ENCODE measurements at regions not wholly inside any gene's neighbourhood (a gene's known extent, or its start where the extent isn't known, plus 50 kb on each side); places are given as distances from the start of the nearest gene placed in this dataset.
A peak's percentile ranks its signal among the peaks of the same experiment; 100 is the strongest.

DNA sequence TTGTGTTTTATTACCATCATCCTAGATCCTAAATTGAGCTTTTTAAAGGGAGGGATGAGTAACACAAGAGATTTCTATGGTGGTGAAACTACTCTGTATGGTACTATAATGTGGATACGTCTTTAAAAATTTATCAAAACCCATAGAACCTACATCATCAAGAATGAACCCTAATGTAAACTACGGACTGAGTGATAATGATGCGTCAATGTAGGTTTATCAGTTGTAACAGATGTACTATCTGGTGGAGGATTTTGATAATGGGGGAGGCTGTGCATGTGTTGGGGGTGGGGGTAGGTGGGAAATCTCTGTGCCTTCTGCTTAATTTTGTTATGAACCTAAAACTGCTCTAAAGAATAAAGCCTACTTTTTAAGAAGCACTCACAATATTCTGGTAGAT lies 724.1 kb upstream of the SOX9 start:
- no peak for DNase-seq (ENCODE audit: low read depth)

DNA sequence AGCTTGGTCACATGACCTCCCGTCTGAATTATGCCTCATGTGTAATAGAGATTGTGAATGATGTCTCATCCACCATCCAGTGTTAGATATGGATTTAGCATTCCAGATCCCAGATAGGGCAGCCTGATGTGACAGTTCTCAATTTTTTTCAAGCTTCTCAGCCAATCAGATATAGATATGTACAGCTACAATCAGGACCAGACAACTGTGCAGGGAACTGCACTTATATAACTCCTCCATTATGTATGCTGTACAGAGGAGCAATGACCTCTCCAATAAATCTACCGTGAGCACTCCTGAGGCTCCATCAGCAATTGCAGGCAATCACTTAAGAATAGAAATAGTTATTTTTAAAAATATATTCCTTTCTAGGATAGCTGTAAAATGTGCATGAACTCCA lies 722.8 kb upstream of the SOX9 start:
- no peak for DNase-seq (ENCODE audit: low read depth)

DNA sequence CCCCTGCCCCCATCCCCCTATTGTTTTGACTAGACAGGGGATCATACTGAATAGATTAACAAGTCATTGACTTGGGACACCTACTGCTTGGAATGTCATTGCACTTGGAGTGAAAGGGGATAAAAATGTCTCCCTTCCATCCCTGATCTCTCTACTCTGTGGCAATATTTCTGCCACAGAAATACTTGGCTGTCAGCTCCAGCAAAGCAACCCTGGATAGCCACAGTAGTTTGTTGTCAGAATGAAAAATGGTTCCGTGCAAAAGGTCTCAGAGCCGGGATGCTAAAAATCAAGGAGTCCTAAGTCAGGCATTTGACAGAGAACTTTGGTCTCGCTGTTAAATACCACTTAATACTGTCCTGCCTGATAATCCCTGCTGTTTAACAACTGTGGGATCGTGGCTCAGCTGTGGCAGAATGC lies 722.0 kb upstream of the SOX9 start:
- no peak for DNase-seq (ENCODE audit: low read depth)

GRCh38 chr17:71399221-71399620 lies 721.6 kb upstream of the SOX9 start:
- no peak for DNase-seq (ENCODE audit: low read depth)

DNA sequence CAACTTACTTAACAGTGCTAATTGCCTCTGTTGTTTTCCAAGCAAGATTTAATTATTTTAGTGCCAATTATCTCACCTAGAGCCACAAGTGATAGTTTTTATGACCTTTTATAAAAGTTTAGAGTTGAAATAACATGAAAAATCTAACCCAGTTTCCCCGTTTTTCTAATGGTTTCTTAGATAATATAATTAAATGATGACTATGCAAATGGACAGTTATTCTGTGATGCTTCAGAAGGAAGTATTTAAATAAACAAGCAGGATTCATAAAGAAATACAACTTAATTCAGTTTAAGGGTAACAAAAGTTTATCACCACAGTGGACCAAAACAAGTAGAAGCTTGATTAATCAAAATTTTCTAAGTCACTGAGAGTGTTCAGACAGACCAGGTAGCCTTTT lies 721.2 kb upstream of the SOX9 start:
- no peak for DNase-seq (ENCODE audit: low read depth)

GRCh38 chr17:71402007-71402406 lies 718.8 kb upstream of the SOX9 start:
- DNase-seq (ENCODE audit: low read depth), result no peak

- DNase-seq (ENCODE audit: low read depth), result no peak
Observed at GRCh38 chr17:71402661-71403141, 718.1 kb upstream of the SOX9 start.

DNA sequence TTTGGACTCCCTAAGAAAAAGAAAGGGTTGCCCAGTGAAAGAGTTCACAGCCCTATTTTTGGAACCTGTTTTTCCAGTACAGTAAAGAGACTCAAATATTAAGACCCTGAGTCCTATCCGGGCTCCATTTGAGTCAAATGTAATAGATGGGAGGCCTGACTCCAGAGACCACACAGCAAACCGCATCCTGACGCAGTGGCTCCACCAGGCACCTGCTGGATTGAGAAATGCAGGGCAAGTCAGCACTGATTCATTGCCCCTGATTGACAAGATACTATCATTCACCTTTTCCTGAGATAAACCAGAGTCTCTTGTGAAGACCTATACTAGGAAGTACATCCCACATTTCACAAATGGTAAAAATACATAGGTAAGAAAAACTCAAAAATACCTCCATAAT lies 715.7 kb upstream of the SOX9 start:
- DNase-seq (ENCODE audit: low read depth), result no peak

DNA sequence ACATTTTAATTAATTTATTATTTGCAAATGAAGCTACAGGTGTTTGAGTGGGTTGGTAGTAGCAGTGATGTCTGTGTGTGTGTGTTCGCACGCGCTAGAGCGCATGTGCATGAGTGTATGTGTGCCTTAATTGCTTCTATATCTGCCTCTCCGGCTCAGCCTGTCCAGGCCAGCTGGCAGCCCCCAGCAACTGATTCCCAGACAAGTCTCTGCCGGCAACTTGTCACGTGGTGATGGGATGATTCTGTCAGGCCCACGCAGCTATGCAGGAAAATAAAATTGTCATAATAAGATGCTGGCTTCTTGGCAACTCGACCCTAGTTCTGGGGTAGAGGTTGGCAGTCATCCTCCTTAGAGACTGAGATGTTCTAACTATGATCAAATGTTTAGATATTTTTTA lies 712.8 kb upstream of the SOX9 start:
- no peak for DNase-seq (ENCODE audit: low read depth)

- no peak for DNase-seq (ENCODE audit: low read depth)
Observed at GRCh38 chr17:71409137-71409536, 711.7 kb upstream of the SOX9 start.

DNA sequence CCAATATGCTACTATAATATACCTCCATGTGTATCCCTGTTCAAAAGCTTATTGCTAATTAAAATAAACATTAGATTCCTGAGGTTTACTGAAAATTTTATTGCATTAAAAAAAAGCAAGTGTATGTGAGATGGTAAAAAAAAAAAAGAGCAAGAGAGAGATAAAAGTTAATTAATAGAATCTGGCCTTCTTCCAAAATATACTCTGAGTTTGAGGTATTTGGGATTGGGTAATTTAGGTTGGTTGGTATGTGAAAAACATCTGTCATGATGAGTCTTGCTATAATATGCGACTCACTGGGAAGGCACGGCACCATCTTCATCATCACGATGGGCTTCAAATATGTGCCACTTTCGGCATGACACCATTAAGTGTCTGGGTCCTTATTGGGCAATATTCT lies 711.1 kb upstream of the SOX9 start:
- DNase-seq (ENCODE audit: low read depth), result peak; percentile 94

DNA sequence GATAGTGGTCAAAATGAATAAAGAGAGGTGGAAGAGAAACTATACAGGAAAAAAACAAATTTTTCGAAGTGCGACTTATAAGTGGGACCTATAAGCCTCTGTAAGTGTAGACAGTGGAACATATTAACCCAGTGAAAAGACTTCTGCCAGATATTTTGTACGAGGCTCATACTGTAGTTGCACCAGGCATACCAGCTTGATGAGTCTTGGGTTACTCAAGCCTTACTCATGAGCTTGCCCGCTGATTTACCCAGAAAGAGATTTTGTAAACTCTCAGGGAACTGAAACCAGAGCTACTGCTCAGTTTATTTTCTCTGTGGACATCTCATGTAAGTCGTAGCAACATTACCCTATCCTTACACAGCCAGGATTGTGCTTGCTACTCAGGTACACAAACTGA lies 708.0 kb upstream of the SOX9 start:
- DNase-seq (ENCODE audit: low read depth), result peak; percentile 97

DNA sequence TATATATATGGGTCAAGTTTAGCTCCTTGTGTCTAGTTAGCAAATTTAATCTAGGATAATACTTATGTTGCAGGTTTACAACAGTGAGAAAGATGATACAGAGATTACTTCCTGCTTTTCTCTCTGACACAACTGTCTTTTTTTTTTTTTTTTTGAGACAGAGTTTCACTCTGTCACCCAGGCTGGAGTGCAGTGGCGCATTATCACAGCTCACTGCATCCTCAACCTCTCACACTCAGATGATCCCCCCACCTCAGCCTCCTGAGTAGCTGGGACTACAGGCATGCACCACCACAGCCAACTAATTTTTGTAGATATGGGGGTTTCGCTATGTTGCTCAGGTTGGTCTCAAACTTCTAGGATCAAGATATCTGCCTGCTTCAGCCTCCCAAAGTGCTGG lies 706.9 kb upstream of the SOX9 start:
- no peak for DNase-seq (ENCODE audit: low read depth)

- DNase-seq (ENCODE audit: low read depth), result no peak
Observed at GRCh38 chr17:71417142-71417541, 703.7 kb upstream of the SOX9 start.

GRCh38 chr17:71422968-71423367 lies 697.9 kb upstream of the SOX9 start:
- DNase-seq (ENCODE audit: low read depth), result no peak

DNA sequence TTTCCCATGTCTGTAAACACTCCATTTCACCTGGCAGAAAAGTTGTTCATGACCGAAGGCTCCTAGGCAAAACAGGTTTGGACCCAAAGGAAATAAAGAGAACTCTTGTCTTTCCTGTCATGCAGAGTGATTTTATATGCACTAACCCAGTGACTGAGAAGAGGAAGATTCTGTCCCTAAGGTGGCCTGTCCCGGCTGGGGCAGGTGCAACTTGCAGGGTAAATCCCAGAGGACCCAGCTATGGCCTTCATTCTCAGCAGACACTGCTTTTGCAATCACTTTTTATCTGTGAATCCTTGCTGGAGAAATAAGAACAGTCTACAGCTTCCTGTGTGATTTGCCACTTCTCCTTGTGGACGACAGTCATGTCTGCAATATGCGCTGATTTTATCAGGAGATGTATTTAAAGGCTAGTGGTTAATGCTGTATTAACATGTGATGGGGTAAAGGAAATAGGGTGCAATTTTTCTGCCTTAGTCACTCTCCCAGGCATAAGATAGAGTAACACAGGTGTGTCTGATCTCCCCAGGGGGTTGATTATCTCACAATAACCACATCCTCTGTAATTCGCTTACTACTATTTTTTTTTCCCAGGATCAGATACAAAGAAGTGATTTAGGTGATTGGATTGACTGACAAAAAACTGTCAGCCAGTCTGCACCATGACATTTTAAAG lies 696.8 kb upstream of the SOX9 start:
- peak; percentile 81 for DNase-seq (ENCODE audit: low read depth)

GRCh38 chr17:71427801-71428200 lies 693.0 kb upstream of the SOX9 start:
- DNase-seq (ENCODE audit: low read depth), result peak; percentile 38

DNA sequence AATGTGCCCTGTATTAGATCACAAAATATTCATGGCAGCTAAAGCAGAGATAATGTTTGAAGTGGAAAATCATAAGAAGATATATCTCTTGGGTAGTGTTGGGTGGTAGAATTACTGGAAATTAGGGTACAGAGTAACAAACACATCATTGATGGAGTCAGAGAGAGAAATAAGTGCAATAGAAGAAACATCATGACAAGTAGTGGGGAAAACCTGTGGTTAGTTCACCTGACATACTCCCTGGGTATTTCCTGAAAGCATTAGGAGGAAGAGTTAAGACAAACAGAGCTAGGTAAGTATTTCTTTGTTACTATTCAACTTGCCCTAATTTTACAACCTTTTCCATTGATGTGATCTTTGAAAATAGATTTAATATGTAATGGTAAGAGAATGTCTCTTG lies 691.9 kb upstream of the SOX9 start:
- no peak for DNase-seq (ENCODE audit: low read depth)

GRCh38 chr17:71430281-71430680 lies 690.5 kb upstream of the SOX9 start:
- DNase-seq (ENCODE audit: low read depth), result no peak

- DNase-seq (ENCODE audit: low read depth), result no peak
Observed at GRCh38 chr17:71431146-71431545, 689.7 kb upstream of the SOX9 start.

- peak; percentile 30 for DNase-seq (ENCODE audit: low read depth)
Observed at GRCh38 chr17:71432378-71433315, 688.2 kb upstream of the SOX9 start.

DNA sequence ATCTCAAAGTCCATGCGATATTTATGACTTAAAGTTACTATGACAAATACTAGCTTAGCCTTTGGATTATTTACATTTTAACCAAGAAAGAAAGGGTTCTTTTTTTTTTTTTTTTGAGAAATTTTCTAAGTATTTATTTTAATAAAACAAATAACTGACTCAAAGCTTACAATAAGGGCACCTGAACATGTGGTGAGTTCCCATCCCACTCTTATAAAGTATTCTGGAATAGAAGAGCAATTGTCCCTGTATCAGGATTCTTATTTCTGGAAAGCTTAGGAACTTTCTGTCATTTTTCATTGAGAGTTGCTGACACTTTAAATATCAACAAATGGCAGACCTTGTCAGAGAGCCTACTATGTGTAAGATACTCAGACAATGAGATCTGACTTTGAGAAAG lies 686.1 kb upstream of the SOX9 start:
- no peak for DNase-seq (ENCODE audit: low read depth)

DNA sequence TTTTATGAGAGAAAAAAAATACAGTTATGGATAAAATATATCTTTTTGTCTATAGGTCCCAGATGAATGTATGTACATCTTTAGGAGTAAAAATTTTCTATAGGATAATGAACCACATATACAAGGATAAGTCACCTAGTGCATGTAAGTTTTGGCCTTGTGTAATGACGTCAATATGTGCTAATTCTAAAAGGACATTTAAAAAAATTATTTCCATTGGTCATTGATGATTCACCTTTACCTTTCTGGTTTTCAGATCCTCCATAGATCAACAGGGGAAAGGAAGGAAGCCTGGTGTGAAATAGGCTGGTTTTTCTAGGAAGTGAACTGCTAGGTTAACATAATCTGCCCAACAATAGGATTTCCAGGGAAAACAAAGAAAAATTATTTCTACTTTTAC lies 684.3 kb upstream of the SOX9 start:
- DNase-seq (ENCODE audit: low read depth), result no peak

All from EH (cell line).